ENCODE measurements at regions not wholly inside any gene's neighbourhood (a gene's known extent, or its start where the extent isn't known, plus 50 kb on each side); places are given as distances from the start of the nearest gene placed in this dataset.

DNA sequence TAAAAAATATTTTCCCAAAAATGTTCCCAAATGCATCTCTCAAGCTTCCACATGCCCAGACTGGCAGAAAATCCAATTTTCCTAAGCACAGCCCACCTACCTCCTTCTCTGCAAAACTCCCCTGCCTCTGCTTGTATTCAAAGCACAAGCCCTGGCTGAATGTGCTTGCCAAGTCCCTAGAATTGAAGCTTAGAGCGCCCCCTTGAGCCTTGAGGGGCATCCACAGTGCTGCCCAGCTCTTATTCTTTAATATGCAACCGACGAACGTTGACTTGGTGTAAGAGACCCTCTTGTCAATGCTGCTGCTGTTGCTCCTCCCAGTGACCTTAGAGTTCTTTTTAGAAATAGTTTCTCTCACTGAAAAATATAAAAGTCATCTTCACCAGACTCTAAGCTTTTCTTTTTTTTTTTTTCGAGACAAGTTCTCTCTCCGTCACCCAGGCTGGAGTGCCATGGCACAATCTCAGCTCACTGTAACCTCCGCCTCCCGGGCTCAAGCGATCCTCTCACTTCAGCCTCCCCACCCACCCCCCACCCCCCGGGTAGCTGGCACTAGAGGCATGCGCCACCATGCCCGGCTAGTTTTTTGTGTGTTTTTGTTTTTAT is 63.5 kb upstream of the CAPRIN1 start:
- TF ChIP-seq CEBPB (IDR thresholded peaks at IDR 0.05) (no peak), TCF12 (IDR thresholded peaks at IDR 0.05; ENCODE audit: low read depth) (no peak), RAD21 (IDR thresholded peaks at IDR 0.05; ENCODE audit: low read depth) (peak; percentile 83), CREB1 (IDR thresholded peaks at IDR 0.05; ENCODE audit: low read depth) (no peak)
- TF ChIP-seq, protein P1, sequence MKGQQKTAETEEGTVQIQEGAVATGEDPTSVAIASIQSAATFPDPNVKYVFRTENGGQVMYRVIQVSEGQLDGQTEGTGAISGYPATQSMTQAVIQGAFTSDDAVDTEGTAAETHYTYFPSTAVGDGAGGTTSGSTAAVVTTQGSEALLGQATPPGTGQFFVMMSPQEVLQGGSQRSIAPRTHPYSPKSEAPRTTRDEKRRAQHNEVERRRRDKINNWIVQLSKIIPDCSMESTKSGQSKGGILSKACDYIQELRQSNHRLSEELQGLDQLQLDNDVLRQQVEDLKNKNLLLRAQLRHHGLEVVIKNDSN (IDR thresholded peaks at IDR 0.05) = no peak
- TF ChIP-seq, protein P2, sequence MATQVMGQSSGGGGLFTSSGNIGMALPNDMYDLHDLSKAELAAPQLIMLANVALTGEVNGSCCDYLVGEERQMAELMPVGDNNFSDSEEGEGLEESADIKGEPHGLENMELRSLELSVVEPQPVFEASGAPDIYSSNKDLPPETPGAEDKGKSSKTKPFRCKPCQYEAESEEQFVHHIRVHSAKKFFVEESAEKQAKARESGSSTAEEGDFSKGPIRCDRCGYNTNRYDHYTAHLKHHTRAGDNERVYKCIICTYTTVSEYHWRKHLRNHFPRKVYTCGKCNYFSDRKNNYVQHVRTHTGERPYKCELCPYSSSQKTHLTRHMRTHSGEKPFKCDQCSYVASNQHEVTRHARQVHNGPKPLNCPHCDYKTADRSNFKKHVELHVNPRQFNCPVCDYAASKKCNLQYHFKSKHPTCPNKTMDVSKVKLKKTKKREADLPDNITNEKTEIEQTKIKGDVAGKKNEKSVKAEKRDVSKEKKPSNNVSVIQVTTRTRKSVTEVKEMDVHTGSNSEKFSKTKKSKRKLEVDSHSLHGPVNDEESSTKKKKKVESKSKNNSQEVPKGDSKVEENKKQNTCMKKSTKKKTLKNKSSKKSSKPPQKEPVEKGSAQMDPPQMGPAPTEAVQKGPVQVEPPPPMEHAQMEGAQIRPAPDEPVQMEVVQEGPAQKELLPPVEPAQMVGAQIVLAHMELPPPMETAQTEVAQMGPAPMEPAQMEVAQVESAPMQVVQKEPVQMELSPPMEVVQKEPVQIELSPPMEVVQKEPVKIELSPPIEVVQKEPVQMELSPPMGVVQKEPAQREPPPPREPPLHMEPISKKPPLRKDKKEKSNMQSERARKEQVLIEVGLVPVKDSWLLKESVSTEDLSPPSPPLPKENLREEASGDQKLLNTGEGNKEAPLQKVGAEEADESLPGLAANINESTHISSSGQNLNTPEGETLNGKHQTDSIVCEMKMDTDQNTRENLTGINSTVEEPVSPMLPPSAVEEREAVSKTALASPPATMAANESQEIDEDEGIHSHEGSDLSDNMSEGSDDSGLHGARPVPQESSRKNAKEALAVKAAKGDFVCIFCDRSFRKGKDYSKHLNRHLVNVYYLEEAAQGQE (IDR thresholded peaks at IDR 0.05; ENCODE audit: low read depth) = no peak
